Middle frontal gyrus (tissue), 1 donor: ENCODE measurements at regions not wholly inside any gene's neighbourhood (a gene's known extent, or its start where the extent isn't known, plus 50 kb on each side); places are given as distances from the start of the nearest gene placed in this dataset.

ENCODE experiments used
- DNase-seq: peaks from one replicate; pipeline ENCODE4 v3.0.0-alpha.2; 2015; ENCODE audit warnings: low spot score; ENCODE audit errors: extremely low spot score

DNA sequence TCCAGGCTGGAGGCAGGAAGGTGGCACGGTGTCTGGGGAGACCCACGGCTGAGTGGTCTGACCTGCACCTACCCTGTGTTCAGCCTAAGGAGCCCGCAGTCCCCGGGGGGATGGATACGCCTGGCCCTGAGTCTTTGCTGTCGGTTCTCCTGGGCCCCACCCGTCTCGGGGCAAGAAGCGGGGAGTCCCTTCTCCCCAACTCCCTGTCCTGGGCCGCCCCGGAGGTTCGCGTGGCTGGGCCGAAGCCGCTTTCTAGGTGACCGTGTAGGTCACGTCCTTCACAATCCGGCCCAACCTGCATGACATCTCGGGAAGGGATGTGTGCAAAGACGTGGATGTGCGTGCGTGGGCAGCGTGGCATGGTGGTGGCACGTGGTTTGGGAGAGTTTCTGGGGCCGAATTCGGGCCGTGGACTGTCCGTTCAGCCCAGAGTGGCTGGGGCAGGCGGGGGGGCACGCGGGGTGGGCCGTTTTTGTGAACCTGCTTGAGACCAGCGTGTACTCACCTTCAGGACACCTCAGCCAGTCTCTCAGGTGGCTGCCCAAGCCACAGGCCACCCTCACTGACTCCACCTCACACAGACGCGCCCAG is 103.3 kb downstream of the PTPRS start:
- no peak for DNase-seq

DNA sequence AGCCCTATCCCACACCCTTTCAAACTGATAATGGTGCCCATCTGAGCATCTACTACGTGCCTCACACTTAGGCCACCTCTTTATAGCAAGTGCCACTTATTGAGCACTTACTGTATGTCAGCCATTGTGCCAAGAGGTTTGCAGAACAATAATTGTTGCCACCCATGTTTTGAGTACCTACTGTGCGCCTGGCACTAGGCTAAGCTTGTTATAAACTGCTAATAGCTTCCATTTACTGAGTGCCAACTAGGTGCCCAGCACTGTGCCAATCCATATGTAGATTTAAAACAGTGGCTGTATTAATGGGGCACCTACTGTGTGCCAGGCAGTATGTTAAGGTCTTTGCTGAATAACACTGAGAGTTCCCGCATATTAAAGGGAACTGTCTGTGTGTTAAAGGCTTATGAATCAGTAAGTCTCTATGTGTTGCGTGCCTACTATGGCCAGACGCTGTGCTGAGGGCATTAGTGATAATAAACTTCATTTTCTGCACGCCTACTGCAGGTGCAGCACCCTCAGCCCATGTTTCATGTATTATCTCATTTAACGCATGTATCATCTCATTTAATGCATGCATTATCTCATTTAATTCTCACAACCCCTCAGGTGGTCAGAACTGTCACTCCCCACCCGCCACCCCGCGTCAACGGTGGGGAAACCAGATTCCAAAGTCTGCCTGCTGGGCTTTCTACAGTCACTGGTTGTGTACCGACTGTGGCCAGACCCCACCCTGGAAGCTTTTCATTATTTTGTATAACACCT is 105.0 kb downstream of the PTPRS start:
- no peak for DNase-seq

- DNase-seq, result no peak
These were observed 106.2 kb downstream of the PTPRS start for GRCh38 chr19:5234412-5234811.

GRCh38 chr19:5232798-5233505 is 107.7 kb downstream of the PTPRS start:
- DNase-seq, result no peak

DNA sequence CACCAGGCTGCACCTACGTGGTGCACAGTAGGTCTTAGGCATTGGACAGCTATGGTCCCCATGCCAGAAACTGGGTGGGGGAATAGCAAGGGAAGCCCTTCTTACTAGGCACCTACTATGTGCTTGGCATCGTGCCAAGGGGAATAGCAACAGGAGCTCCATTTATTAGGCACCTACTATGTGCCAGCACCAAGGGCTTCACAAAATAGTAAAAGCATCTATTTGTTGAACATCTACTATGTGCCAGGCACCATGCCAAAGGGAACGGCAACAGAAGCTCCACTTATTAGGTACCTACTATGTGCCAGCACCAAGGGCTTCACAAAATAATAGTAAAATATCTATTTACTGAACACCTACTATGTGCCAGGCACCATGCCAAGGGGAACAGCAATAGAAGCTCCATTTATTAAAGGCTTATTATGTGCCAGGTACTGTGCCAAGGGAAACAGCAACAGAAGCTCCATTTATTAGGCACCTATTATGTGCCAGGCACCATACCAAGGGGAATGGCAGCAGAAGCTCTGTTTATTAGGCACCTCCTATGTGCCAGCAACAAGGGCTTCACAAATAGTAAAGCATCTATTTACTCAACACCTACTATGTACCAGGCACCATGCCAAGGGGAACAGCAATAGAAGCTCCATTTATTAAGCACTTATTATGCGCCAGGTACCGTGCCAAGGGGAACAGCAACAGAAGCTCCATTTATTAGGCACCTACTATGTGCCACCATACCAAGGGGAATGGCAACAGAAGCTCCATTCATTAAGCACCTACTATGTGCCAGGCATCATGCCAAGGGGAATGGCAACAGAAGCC is 108.5 kb downstream of the PTPRS start:
- DNase-seq, result no peak

DNA sequence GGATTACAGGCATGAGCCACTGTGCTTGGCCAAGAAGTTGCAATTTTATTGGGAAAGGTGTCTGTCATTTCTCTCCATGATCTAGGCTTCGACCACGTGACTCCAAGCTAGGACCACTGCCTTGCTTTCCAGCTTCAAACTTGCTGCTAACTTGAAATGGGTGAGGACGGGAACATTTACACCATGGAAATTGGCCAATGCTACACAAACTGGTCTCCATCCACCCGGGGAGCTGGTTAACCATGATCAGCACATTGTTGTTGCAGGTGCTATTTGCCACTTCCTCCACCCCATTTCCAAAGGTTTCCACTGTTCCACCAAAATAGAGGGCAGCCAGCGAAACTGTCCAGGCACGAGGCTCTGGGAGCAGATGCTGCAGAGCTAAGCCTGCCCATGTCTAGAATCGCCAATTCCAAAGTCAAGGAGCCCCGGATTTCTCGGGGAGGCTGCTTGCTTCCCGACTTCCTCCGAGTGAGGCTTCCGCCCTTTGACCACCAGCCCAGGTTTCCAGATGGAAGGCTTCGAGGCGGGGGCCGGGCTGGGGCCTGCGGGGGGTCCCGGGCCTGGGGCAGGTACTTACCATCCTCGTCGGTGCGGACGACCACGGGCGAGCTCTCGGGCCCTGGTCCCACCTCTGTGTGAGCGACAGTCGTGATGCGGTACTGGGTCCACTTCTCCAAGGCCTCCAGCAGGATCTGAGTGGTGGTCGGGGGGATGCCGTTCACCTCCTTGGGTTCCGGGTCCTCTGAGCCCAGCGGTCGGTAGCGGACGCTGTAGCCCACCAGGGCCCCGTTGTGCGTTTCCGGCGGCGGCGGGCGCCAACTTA is 109.7 kb downstream of the PTPRS start:
- no peak for DNase-seq

GRCh38 chr19:5229778-5230335 is 110.8 kb downstream of the PTPRS start:
- DNase-seq, result no peak

DNA sequence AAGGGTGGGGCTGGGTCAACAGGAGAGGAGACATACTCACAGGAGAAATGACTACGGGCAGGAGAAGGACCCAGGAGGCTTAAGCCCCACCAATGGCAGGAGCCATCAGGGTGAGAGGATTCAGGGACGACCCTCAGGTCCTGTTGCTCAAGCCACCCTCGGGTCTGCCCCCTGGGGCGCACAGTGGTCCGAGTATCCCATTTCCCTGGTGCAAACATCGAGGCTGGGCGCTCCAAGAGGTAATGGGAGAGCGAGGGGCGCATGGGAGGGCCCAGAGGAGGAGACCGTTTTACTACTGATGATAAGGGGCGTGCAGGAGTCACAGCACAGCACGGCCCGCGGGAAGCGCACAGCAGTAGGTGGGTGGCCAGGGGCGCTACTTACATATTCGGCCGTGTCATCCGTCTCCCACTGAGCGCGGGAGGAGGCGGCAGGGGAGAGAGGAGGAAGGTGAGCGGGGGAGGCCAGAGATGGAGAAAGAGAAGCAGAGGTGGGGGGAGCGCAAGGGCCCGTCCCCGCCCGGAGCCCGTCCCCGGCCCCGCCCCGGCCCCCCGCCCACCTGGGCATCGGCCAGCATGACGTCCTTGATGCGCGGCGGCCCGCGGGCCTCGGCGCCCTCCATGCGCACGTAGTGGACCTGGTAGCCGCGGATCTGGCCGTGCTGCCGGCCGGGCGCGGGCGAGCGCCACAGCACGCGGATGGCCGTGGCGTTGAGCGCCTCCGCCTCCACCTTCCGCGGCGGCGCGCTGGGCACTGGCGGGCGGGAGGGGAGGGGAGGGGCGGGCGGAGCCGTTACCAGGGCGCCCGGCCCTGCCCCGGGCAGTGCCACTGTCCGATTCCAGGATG is 111.5 kb downstream of the PTPRS start:
- DNase-seq, result no peak

DNA sequence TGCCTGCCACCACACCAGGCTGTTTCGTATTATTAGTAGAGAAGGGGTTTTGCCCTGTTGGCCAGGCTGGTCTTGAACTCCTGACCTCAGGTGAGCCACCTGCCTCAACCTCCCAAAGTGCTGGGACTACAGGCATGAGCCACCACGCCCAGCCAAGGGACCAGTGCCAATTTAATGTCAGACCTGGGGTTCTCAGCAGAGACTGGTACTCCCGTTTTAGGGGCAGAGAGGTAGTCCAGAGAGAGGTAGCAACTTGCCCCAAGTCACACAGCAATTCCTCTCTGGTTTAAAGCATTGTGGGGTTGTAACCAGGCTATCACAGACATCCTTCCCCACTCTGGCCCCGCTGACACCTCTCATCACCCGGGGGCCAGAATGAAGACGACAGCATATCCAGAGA is 112.1 kb downstream of the PTPRS start:
- no peak for DNase-seq

DNA sequence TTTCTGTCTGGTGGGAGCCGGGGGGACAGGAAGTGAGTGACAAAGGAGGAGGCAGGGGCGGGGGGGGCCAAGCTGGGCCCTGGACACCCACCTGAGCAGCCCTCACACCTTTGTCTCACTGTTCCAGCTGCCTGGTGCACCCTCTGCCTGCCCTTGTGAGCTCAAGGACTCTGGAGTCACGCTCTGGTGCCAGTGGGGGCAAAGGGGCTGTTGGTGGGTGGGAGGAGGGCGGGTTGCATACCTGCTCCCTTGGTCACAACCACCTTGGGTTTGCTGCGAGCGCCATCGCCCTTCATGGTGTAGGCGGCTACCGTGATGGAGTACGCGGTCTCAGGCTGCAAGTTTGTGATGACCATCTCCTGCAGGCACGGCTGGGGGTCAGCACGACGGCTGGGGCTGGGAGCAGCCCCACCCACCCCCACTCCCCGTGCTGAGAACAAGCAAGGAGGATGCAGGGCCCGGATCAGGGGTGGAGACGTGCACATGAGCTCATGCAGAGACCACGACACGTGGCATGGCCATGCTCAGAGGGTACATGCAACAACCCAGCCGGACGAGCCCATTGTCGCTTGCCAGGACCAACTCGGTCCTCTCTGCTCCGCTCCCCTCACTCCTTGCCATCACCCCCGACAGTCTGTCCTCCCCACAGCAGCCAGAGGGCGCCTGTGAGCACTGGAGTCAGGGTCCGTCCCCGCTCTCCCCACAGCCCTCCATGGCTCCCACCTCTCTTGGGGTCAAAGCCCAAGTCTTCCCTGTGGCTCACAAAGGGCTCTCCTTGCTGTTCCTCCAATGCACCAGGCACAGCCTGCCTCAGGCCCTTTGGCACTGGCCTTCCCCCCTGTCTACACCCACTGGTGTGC is 114.9 kb downstream of the PTPRS start:
- no peak for DNase-seq

- no peak for DNase-seq
These were observed 116.1 kb downstream of the PTPRS start for GRCh38 chr19:5224480-5224879.

DNA sequence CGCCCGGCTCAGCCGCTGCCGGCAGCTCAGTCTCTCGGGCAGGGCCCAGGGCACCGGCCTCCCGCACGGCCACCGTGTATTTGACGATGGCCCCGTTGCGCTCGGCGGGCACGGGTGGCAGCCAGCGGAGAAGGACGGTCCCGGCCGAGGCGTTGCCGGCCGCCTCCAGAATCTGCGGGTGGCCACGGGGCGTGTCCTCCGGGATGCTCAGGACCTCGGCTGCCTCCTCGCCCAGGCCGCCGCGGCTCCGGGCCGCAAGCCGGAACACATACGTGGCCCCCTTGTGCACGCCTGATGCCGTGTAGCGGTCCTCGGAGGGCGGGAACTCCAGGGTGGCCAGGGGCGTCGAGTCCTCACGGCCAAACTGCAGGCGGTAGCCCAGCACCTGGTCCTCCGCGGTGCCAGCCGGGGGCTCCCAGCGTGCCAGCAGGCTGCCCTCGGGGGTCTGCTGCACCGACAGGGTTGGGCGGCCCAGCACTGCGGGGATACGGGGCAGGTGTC is 117.7 kb downstream of the PTPRS start:
- no peak for DNase-seq

- no peak for DNase-seq
These were observed 118.4 kb downstream of the PTPRS start for GRCh38 chr19:5222178-5222577.

- no peak for DNase-seq
These were observed 119.7 kb downstream of the PTPRS start for GRCh38 chr19:5220866-5221265.

DNA sequence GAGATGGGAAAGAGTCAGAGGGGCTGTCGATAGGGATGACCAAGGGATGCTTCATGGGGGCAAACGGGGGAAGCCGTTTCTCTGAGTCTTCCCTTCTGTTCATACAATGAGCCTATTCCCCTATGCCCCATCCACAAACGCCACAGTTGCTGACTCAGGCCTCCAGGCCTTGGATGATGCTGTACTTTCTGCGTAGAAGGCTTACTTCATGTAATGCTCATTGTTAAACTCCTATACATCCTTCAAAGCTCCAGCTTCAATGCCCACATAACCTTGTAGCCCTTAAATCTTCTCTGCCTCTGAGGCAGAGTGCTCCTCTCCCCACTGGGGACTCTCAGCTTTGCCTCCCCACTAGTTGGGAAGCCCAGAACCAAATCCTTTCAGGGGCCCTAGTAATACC is 120.3 kb downstream of the PTPRS start:
- no peak for DNase-seq

DNA sequence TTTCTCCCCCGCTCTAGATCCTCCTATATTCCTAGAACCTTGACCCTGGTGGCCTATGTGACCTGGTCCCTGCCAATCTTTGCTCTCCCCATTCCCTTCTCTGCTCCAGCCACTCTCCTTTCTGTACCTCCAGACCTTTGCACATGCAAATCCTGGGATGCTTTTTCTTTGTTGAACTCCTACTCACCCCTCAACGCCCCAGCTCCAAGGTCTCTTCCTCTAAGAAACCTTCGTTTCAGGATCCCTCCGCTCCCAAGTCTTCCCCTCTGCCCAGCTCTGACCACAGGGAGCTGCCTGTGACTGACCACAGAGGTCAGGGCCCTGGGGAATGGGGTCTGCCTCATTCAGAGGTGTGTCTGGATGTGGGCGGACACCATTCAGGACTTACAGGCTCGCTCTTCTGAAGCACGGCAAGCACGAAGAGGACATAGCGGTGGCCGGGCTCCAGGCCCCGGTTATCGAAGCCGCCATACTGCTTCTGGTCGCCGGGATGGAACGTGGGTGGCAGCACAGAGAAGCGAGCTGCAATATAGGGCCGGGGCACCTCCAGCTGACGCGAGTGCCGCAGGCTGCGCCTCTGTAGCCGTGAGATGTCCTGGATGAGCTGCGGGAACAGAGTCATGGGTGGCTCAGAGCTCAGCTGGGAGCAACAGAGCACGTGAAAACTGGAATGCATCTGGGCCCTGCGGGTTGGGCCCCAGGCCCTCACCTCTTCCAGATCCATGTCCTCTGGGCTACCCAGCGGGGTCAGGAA is 120.9 kb downstream of the PTPRS start:
- no peak for DNase-seq

DNA sequence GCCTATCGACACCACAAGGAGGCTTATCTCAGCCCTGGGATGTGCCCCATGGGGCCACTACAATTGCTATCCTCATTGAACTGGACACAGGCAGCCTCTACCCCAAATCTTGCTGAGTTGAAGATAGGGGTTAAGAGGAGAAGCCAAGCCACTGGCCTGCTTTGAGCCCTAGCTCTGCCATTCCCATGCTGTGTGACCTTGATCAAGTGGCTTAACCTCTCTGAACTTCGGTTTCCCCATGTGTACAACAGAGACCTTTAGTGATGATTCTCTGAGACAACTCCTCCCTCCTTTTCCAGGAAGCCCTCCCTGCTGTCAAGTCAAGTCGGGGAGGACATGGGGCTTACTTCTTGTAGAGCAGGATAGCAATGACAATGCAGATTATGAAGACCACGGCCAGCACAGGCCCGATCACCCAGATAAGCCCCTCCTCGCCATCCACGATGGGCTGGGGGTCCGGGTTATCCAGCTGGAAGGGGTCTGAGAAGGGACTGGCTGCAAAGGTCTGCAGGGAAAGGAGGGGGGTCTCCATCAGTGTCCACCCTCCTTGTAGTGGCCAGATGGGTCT is 121.6 kb downstream of the PTPRS start:
- DNase-seq, result no peak
